Endothelial cell of umbilical vein (primary cell): ENCODE measurements at regions not wholly inside any gene's neighbourhood (a gene's known extent, or its start where the extent isn't known, plus 50 kb on each side); places are given as distances from the start of the nearest gene placed in this dataset.

Experiments used
- EZH2 ChIP-seq: IDR thresholded peaks from 2 replicates; pipeline ENCODE4 v1.6.1; 2012; ENCODE audit warnings: borderline replicate concordance, low read depth, mild to moderate bottlenecking, moderate library complexity, low read length, inconsistent platforms; ENCODE audit not compliant: severe bottlenecking
- MYC ChIP-seq: IDR thresholded peaks from one replicate; pipeline ENCODE4 v1.6.1; 2011; ENCODE audit warnings: mild to moderate bottlenecking, low read depth, low read length
- TF ChIP-seq, protein P1 (sequence below), 2 donors: IDR thresholded peaks; 1 replicate in 1 of 2; 2 replicates in 1 of 2; pipeline ENCODE4 v1.5.1; 2011; ENCODE audit warnings: low read length in 2 of 2, mild to moderate bottlenecking in 2 of 2, moderate library complexity in 2 of 2, control low read depth in 1 of 2, inconsistent platforms in 1 of 2, low read depth in 1 of 2; ENCODE audit not compliant: insufficient read depth in 1 of 2; ENCODE audit errors: extremely low read depth in 1 of 2

DNA sequence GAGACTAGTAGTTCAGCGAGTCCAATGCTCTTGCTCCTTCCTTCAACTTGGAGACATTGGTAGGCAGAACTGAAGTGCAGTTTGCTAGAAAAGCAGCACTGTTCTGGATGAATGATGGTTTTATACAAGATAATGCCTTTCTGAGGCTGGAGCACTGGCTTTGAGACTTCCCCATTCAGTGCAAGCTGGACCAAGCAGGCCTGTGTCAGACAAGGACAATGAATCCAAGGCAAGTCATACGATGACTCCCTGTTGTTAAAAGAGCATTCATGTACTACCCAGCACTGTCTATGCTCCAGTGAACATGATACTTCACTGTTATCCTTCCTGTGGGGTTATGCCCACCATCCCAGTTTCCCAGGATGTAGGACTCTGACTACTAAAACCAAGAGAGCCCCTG, 242.3 kb upstream of the RAG2 start:
- TF ChIP-seq, protein P1, sequence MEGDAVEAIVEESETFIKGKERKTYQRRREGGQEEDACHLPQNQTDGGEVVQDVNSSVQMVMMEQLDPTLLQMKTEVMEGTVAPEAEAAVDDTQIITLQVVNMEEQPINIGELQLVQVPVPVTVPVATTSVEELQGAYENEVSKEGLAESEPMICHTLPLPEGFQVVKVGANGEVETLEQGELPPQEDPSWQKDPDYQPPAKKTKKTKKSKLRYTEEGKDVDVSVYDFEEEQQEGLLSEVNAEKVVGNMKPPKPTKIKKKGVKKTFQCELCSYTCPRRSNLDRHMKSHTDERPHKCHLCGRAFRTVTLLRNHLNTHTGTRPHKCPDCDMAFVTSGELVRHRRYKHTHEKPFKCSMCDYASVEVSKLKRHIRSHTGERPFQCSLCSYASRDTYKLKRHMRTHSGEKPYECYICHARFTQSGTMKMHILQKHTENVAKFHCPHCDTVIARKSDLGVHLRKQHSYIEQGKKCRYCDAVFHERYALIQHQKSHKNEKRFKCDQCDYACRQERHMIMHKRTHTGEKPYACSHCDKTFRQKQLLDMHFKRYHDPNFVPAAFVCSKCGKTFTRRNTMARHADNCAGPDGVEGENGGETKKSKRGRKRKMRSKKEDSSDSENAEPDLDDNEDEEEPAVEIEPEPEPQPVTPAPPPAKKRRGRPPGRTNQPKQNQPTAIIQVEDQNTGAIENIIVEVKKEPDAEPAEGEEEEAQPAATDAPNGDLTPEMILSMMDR (IDR thresholded peaks at IDR 0.05; ENCODE audit: extremely low read depth in 1 of 2, insufficient read depth in 1 of 2, low read depth in 1 of 2, low read length in 2 of 2), result no peak
- TF ChIP-seq EZH2 (no peak), MYC (no peak)
